Stimulated activated naive CD8-positive, alpha-beta T cell treated with anti-CD3 and anti-CD28 coated beads, Interleukin-15, Interleukin-2, amounts not matched to agents 100 U/mL and 50 U/mL, for 24 hours (primary cell): ENCODE measurements at regions not wholly inside any gene's neighbourhood (a gene's known extent, or its start where the extent isn't known, plus 50 kb on each side); places are given as distances from the start of the nearest gene placed in this dataset.

Experiments used
- ATAC-seq: fragments of 150-1000 bp; cut with Tn5 transposase; one replicate; pipeline ENCODE4 v1.10.0; 2021
- DNase-seq: peaks from one replicate; pipeline ENCODE4 v3.0.0; 2021

- no peak for ATAC-seq
- DNase-seq = no peak
Measured at GRCh38 chr2:133812826-133813617, 244.8 kb upstream of the NCKAP5 start.

- DNase-seq = no peak
- no peak for ATAC-seq
Measured at GRCh38 chr2:133814890-133815289, 246.6 kb upstream of the NCKAP5 start.

GRCh38 chr2:133816037-133816436, 247.8 kb upstream of the NCKAP5 start:
- ATAC-seq (no peak), DNase-seq (no peak)

GRCh38 chr2:133817680-133818566, 249.7 kb upstream of the NCKAP5 start:
- DNase-seq (no peak), ATAC-seq (no peak)

- no peak for DNase-seq
- ATAC-seq = no peak
Measured at GRCh38 chr2:133818661-133819060, 250.4 kb upstream of the NCKAP5 start.

GRCh38 chr2:133819906-133820305, 251.6 kb upstream of the NCKAP5 start:
- no peak for ATAC-seq

GRCh38 chr2:133821107-133821760, 253.0 kb upstream of the NCKAP5 start:
- no peak for DNase-seq
- no peak for ATAC-seq

More at GRCh38 chr2:133819906-133820305, 251.6 kb upstream of the NCKAP5 start:
- DNase-seq = no peak

- DNase-seq (no peak), ATAC-seq (no peak)
Measured at GRCh38 chr2:133822517-133823225, 254.4 kb upstream of the NCKAP5 start.

- no peak for DNase-seq
- ATAC-seq = no peak
Measured at GRCh38 chr2:133823226-133823550, 254.9 kb upstream of the NCKAP5 start.

GRCh38 chr2:133824869-133825268, 256.6 kb upstream of the NCKAP5 start:
- ATAC-seq (no peak), DNase-seq (no peak)

- DNase-seq (no peak), ATAC-seq (no peak)
Measured at GRCh38 chr2:133825778-133826177, 257.5 kb upstream of the NCKAP5 start.

GRCh38 chr2:133828913-133829312, 260.6 kb upstream of the NCKAP5 start:
- ATAC-seq (no peak), DNase-seq (no peak)

- DNase-seq = no peak
- no peak for ATAC-seq
Measured at GRCh38 chr2:133829450-133830020, 261.3 kb upstream of the NCKAP5 start.

- ATAC-seq (no peak), DNase-seq (no peak)
Measured at GRCh38 chr2:133833746-133834145, 265.5 kb upstream of the NCKAP5 start.

- no peak for ATAC-seq
- no peak for DNase-seq
Measured at GRCh38 chr2:133835821-133836619, 267.8 kb upstream of the NCKAP5 start.

- ATAC-seq (no peak), DNase-seq (no peak)
Measured at GRCh38 chr2:133836691-133837345, 268.6 kb upstream of the NCKAP5 start.

- ATAC-seq (no peak), DNase-seq (no peak)
Measured at GRCh38 chr2:133837441-133838094, 269.3 kb upstream of the NCKAP5 start.

GRCh38 chr2:133838642-133839365, 270.5 kb upstream of the NCKAP5 start:
- ATAC-seq = no peak
- no peak for DNase-seq

GRCh38 chr2:133839677-133840076, 271.4 kb upstream of the NCKAP5 start:
- ATAC-seq (no peak), DNase-seq (no peak)
